Endothelial cell of umbilical vein (primary cell): ENCODE measurements at regions not wholly inside any gene's neighbourhood (a gene's known extent, or its start where the extent isn't known, plus 50 kb on each side); places are given as distances from the start of the nearest gene placed in this dataset.

Experiments used
- BruUV-seq: library from RNA; stranded (reverse); fragments of 400-500 nt; replicated peaks from 2 replicates; lab custom pipeline; 2021; lab: Mats Ljungman, UMichigan
- CTCF ChIA-PET: fragments of 300-600, 350-600 bp; sonication (Branson Sonifier 250); formaldehyde crosslinking; loops from one replicate; lab custom pipeline; 2021; ENCODE audit warnings: antibody characterized with exemption, inconsistent platforms; lab: Charles Lee
- POLR2A ChIA-PET: fragments of 300-600, 350-600 bp; sonication (Branson Sonifier 250); formaldehyde crosslinking; loops from one replicate; lab custom pipeline; 2021; ENCODE audit warnings: antibody characterized with exemption, inconsistent platforms; lab: Charles Lee
- DNase-seq: peaks from one replicate; pipeline ENCODE4 v3.0.0-alpha.2; 2011; ENCODE audit warnings: low read depth, low spot score
- FAIRE-seq: peaks from 2 replicates; lab custom pipeline; 2011; peaks lifted over from hg19 to GRCh38; lab: Jason Lieb, UNC
- H2AFZ ChIP-seq: 2 replicates; pipeline ENCODE4 v1.6.0; 2012; ENCODE audit warnings: low read depth, low read length, control low read depth, inconsistent platforms
- H3K27ac ChIP-seq: 2 replicates; pipeline ENCODE4 v1.5.1; 2011; ENCODE audit warnings: low read depth, mild to moderate bottlenecking, control low read depth, low read length, moderate library complexity; ENCODE audit not compliant: insufficient read depth
- H3K27me3 ChIP-seq, 2 experiments: 2 replicates each; pipeline versions ENCODE4 v1.6.0 to v1.6.1; 2011; ENCODE audit warnings: low read length in 2 of 2, mixed read lengths in 1 of 2; ENCODE audit not compliant: control insufficient read depth in 2 of 2, insufficient read depth in 2 of 2
- H3K36me3 ChIP-seq, 2 experiments: 2 replicates in 1 of 2; 3 replicates in 1 of 2; pipeline ENCODE4 v1.5.1; 2011; ENCODE audit warnings: low read length in 2 of 2, mild to moderate bottlenecking in 1 of 2, moderate library complexity in 1 of 2; ENCODE audit not compliant: control insufficient read depth in 2 of 2, insufficient read depth in 2 of 2; ENCODE audit errors: extremely low read depth in 1 of 2
- H3K4me1 ChIP-seq: 3 replicates; pipeline ENCODE4 v1.5.1; 2011; ENCODE audit warnings: mild to moderate bottlenecking, low read length; ENCODE audit not compliant: control insufficient read depth, insufficient read depth; ENCODE audit errors: extremely low read depth
- H3K4me2 ChIP-seq: 2 replicates; pipeline ENCODE4 v1.6.1; 2011; ENCODE audit warnings: low read length, control low read depth, mixed read lengths; ENCODE audit not compliant: insufficient read depth
- H3K4me3 ChIP-seq, 3 experiments: fragments of 200-600 bp in 1 of 3; sonication (generic), shearing (Covaris generic) in 1 of 3; replicated peaks in 1 of 3; 2 replicates each; pipeline ENCODE4 v1.5.1; 2011 to 2016; ENCODE audit warnings: control low read depth in 3 of 3, low read length in 3 of 3, mild to moderate bottlenecking in 2 of 3, inconsistent platforms in 1 of 3, low read depth in 1 of 3, moderate library complexity in 1 of 3; ENCODE audit not compliant: insufficient read depth in 1 of 3
- H3K79me2 ChIP-seq: 2 replicates; pipeline ENCODE4 v1.6.0; 2012; ENCODE audit warnings: low read length, inconsistent platforms; ENCODE audit not compliant: control insufficient read depth, insufficient read depth
- H3K9ac ChIP-seq: replicated peaks from 2 replicates; pipeline ENCODE3; 2011; ENCODE audit warnings: low read length, control low read depth; ENCODE audit not compliant: insufficient read depth; ENCODE audit errors: extremely low read depth
- H3K9me1 ChIP-seq: replicated peaks from 3 replicates; pipeline ENCODE4 v1.6.0; 2011; ENCODE audit warnings: mild to moderate bottlenecking, low read length; ENCODE audit not compliant: control insufficient read depth, insufficient read depth; ENCODE audit errors: extremely low read depth
- H3K9me3 ChIP-seq: replicated peaks from 2 replicates; pipeline ENCODE4 v1.5.1; 2012; ENCODE audit warnings: low read length, inconsistent platforms; ENCODE audit not compliant: control insufficient read depth, insufficient read depth
- H4K20me1 ChIP-seq: replicated peaks from 2 replicates; pipeline ENCODE3; 2011; ENCODE audit warnings: mild to moderate bottlenecking, low read length; ENCODE audit not compliant: control insufficient read depth, insufficient read depth; ENCODE audit errors: extremely low read depth
- EZH2 ChIP-seq: IDR thresholded peaks from 2 replicates; pipeline ENCODE4 v1.6.1; 2012; ENCODE audit warnings: borderline replicate concordance, low read depth, mild to moderate bottlenecking, moderate library complexity, low read length, inconsistent platforms; ENCODE audit not compliant: severe bottlenecking
- FOS ChIP-seq: IDR thresholded peaks from 2 replicates; pipeline ENCODE4 v1.6.1; 2011; ENCODE audit warnings: mild to moderate bottlenecking, low read length, moderate library complexity, borderline replicate concordance; ENCODE audit not compliant: insufficient read depth
- GATA2 ChIP-seq: IDR thresholded peaks from 2 replicates; pipeline ENCODE4 v1.7.0; 2011; ENCODE audit warnings: low read depth, mild to moderate bottlenecking, moderate library complexity, mixed read lengths, low read length; ENCODE audit not compliant: insufficient read length, insufficient read depth
- JUN ChIP-seq: IDR thresholded peaks from 2 replicates; pipeline ENCODE4 v1.6.1; 2011; ENCODE audit warnings: borderline replicate concordance, low read depth; ENCODE audit not compliant: insufficient read length, insufficient read depth
- MAX ChIP-seq: IDR thresholded peaks from 2 replicates; pipeline ENCODE4 v1.6.1; 2011; ENCODE audit not compliant: insufficient read depth, insufficient read length
- MYC ChIP-seq: IDR thresholded peaks from one replicate; pipeline ENCODE4 v1.6.1; 2011; ENCODE audit warnings: mild to moderate bottlenecking, low read depth, low read length
- POLR2A ChIP-seq: IDR thresholded peaks from 2 replicates; pipeline ENCODE4 v1.6.1; 2012; ENCODE audit warnings: low read depth, mild to moderate bottlenecking, control low read depth, low read length
- POLR2AphosphoS5 ChIP-seq: IDR thresholded peaks from 2 replicates; pipeline ENCODE4 v1.6.1; 2012; ENCODE audit warnings: low read depth, mild to moderate bottlenecking, control low read depth, low read length, moderate library complexity; ENCODE audit not compliant: insufficient read depth
- dilution Hi-C: fragments of 300-500 bp; cut with MboI; formaldehyde crosslinking; loops from one replicate; pipeline ENCODE4 v1.15.0; 2019; ENCODE audit warnings: low sequenced_read_pairs; ENCODE audit not compliant: extremely low pct_ligation_motif_present
- intact Hi-C: fragments of 100-400 bp; cut with micrococcal nuclease; formaldehyde crosslinking; loops from one replicate; pipeline ENCODE4 v1.10.0; 2022
- TF ChIP-seq, protein P1 (sequence below), 2 donors: IDR thresholded peaks; 1 replicate in 1 of 2; 2 replicates in 1 of 2; pipeline ENCODE4 v1.5.1; 2011; ENCODE audit warnings: low read length in 2 of 2, mild to moderate bottlenecking in 2 of 2, moderate library complexity in 2 of 2, control low read depth in 1 of 2, inconsistent platforms in 1 of 2, low read depth in 1 of 2; ENCODE audit not compliant: insufficient read depth in 1 of 2; ENCODE audit errors: extremely low read depth in 1 of 2

DNA sequence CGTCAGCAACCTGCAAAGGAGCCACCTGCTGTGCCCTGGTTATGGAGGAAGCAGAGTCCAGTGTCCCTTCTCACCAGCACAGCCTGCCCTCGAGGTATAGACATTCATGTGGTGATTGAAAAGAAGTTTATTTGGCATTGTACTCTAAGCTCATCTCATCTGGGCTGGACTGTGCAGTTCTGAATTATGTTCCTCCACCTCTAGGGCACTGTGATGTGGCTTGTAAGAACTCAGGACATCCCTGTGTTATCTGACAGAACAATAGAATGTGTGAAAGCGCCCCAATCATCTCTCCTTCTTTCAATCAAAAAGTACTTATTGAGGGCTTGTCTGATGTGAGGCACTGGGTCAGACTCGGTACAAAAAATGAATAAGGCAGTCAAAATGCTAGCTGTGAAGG lies 140.1 kb downstream of the DHRS2 start:
- DNase-seq, result no peak
- H3K9me3 ChIP-seq, result no peaks in the 10 kb centered on the region
- no peaks in the 10 kb centered on the region for H3K4me1 ChIP-seq
- H3K4me2 ChIP-seq, result no peak overlapping the region
- CTCF ChIA-PET, result interaction anchor here (0.9 to 1.3 kb wide), 2 partner anchors 49 to 110 kb away, joined by 3 to 4 read pairs; no protein-coding TSS in a partner anchor
- no peaks in the 10 kb centered on the region for H3K36me3 ChIP-seq
- H2AFZ ChIP-seq, result no peak overlapping the region
- no peak for FAIRE-seq
- H3K27me3 ChIP-seq, result peaks cover 1 to 8% of the 10 kb centered on the region in 2 experiments
- POLR2A ChIA-PET, result no interaction called here
- TF ChIP-seq MAX (no peak), MYC (no peak), FOS (no peak), JUN (no peak), POLR2AphosphoS5 (no peak), GATA2 (no peak), EZH2 (no peak), POLR2A (no peak)
- TF ChIP-seq, protein P1, sequence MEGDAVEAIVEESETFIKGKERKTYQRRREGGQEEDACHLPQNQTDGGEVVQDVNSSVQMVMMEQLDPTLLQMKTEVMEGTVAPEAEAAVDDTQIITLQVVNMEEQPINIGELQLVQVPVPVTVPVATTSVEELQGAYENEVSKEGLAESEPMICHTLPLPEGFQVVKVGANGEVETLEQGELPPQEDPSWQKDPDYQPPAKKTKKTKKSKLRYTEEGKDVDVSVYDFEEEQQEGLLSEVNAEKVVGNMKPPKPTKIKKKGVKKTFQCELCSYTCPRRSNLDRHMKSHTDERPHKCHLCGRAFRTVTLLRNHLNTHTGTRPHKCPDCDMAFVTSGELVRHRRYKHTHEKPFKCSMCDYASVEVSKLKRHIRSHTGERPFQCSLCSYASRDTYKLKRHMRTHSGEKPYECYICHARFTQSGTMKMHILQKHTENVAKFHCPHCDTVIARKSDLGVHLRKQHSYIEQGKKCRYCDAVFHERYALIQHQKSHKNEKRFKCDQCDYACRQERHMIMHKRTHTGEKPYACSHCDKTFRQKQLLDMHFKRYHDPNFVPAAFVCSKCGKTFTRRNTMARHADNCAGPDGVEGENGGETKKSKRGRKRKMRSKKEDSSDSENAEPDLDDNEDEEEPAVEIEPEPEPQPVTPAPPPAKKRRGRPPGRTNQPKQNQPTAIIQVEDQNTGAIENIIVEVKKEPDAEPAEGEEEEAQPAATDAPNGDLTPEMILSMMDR (IDR thresholded peaks at IDR 0.05; ENCODE audit: extremely low read depth in 1 of 2, insufficient read depth in 1 of 2, low read depth in 1 of 2, low read length in 2 of 2), result no peak
- no peaks in the 10 kb centered on the region for H3K79me2 ChIP-seq
- no peaks in the 10 kb centered on the region for H3K9me1 ChIP-seq
- dilution Hi-C loops, result no loop called here
- no peaks in the 10 kb centered on the region for H4K20me1 ChIP-seq
- no TSS peak for BruUV-seq
- intact Hi-C loops, result no loop called here
- no peak overlapping the region for H3K27ac ChIP-seq
- H3K9ac ChIP-seq, result no peak overlapping the region
- H3K4me3 ChIP-seq, result no peak overlapping the region
